GM19328 (cell line): ENCODE measurements at regions not wholly inside any gene's neighbourhood (a gene's known extent, or its start where the extent isn't known, plus 50 kb on each side); places are given as distances from the start of the nearest gene placed in this dataset.
A peak's percentile ranks its signal among the peaks of the same experiment; 100 is the strongest.

Experiments used
- ATAC-seq: cut with Tn5 transposase; IDR thresholded peaks from one replicate; pipeline ENCODE4 v1.9.1; 2021; ENCODE audit warnings: mild to moderate bottlenecking, moderate library complexity; ENCODE audit not compliant: unreplicated experiment

DNA sequence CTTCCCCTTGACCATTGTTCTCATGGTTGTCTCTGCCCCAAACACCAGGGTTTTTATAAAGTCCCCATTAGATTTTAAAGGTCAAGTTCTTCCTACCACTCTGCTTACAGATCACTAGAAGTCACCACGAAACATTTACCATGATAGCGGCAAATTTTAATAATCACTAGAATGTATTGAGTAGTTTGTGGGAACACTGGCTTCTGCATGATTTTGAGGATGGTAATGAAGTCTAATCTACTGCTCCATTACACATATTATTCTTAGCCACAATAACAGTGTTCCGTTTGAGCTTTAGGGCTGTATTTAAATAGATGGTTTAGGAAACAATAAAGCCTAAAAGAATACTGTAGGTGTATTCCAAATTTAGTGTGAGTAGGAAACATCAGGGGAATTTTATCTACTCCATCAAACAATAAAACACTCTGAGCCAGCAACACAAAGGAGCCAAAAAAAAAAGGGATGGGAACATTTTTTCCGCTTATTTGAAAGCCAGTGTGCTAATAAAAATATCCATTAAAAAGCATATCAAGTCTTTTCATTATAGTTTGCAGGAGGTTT lies 49.7 kb downstream of the KLF12 start:
- no peak for ATAC-seq

DNA sequence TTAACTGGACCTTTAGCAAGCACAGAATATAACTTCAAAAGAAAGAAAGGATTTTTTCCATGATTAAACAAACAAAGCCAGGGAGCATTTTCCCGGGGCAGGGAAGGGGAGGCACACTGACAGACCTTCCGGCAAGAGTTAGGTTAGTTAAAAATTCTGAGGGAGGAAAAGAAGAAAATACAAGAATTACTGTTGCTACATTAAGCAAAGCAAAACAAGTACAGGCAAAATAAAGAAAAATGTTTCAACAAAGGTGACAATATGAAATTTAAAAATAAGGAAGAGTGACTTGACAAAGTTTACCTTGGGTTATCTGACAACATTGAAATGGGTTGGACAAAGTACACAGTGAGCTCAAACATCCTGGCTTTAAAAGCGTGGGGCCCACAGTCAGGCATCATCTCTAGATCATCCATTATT lies 51.5 kb downstream of the KLF12 start:
- ATAC-seq = no peak

DNA sequence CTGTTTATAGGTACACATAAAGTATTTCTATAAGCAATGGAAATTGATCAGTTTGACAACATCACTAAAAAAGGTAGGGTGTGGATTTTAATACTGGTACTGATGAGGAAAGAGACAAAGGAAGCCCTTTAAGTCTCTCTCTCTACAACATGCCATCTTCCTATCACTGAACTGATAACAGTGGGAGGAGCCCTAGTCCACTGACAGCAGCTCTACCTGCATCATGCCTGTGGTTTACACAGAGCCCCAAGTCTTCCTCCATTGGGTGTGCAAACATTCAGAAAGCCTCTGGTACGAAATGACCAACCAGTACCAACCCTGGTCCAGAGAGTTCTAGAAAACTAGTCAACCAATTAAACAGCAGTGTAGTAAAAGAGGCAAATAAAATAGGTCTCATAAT lies 53.4 kb downstream of the KLF12 start:
- ATAC-seq = no peak

DNA sequence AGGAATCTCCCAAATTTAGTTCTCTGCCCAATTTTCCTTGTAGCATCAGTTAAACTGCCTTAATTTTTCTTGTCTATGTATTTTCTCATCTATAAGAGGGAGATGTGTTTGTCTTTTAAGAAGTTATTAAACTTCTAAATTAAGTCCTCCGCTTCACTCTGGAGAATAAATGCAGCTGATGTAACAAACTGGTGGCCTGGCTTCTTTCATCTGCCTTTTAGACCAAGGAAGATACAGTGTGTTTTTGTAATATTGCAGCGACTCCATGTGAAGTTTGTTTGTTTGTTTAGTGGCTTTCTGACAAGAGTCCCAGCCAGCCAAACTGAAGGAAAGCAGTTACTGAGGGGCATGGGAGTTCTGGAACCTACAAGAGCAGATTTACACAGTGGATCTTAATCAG lies 56.4 kb downstream of the KLF12 start:
- no peak for ATAC-seq

DNA sequence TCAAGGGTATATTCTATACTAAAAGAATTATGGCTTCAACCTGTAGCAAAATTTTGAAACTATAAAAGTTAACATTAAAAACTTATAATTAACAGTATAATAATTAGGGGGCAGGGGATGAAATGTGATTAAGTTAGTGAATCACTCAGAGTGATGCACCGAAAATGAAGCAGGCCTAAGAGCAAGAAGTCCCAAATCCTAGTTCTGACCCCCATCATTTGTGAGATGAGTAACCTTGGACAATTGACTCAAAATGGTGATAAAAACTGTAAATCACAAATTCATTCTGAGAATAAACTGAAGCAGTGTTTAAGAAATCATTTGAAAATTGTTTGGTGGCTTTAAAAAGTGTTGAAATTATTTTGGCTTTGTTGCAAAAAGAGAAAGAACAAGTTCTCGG lies 56.8 kb downstream of the KLF12 start:
- no peak for ATAC-seq

DNA sequence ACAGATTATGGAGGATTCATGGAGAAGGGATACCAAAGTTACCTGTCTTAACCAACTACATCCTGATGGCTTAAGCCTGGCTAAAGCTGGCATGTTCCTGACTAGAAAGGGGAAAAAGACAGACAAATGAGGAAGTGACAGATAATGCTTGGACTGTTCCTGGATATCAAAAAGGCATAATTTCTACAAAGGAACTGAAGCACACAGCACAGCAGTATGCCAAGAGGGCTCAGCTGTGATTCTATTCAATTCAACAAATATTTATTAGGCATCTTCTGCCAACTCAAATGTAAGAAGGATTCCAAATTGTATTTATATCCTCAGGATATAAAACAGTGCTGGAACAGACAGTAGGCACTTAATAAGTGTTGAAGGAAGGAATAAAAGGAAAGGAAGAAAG lies 59.5 kb downstream of the KLF12 start:
- no peak for ATAC-seq

DNA sequence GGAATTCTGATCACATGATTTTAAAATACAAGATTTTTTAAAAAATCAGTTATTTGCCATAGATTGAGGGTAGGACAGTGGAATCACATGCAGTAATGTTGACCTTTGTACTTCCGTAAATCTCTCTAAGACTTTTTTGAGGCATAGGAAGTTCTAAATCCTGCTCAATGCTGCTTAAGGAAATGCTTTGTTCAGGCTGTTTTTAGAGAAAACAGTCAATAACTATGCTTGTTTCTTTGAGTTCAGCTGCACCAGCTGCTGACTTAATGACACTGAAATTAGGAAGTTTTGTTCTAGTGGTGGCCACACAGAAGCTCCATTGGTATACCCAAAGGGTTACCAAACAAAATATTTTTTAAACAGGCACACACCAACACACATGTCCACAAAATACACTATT lies 60.9 kb downstream of the KLF12 start:
- no peak for ATAC-seq

DNA sequence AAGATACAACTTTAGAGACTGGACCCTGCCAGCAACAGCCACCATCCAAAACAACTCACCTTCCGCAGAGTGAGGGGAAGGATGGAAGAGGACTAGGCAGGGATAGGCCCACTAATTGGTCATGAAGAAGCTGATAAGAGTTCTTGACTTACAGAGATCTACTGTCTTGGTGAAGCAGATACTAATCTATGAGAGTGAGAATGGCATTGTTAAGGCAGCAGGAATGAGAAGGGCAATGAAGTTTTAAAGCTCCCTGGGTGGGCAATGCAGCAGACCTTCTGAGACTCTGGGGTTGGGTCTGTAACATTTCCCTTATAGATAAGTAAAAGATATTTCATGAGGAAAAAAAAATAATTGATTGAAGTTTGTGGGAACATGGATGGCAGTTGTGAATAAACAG lies 63.7 kb downstream of the KLF12 start:
- ATAC-seq = no peak

DNA sequence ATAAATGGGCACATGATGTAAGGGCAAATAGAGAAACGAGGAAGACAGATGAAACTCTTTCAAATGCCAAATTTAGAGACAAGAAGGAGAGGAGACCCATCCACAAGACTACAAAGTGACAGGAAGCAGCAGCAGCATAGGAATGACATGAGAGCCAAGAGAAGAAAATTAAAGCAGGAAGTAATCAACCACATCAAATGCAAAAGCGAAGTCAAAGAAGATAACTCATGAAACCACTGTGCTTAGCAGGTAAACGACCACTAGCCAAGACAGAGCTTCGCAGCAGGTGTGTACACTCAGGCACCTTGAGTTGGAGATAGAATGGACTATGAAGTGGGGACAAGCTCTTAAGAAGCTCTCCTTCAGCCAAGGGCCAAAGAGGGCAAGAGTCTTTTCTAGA lies 64.1 kb downstream of the KLF12 start:
- ATAC-seq = no peak

DNA sequence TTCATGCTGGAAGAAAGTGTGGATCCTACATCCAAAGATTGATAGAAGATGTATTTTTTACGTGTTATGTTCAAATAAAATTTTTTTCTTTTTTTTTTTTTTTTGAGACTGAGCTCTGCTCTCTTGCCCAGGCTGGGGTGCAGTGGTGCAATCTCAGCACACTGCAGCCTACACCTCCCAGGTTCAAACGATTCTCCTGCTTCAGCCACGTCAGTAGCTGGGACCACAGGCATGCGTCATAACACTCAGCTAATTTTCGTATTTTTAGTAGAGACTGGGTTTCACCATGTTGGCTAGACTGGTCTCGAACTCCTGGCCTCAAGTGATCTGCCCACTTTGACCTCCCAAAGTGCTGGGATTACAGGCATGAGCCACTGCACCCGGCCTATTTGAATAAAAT lies 65.7 kb downstream of the KLF12 start:
- no peak for ATAC-seq

DNA sequence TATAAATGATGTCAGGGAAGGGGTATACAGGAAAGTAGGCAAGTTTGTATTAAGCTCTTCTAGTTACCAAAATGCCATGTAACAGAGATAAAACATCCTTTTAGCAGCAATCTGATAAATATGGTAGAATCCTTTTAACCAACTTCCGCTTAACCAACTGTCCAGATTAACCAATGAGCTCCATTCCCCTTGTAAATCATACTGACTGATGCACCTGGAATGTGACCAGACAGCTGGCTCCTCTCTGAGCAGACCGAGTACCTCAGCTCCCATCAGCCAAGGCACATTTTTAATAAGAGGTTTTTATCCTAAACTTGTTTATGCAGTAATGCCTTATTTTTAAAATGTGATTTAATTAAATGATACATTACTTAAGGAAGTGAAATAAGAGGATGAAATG lies 66.4 kb downstream of the KLF12 start:
- no peak for ATAC-seq

DNA sequence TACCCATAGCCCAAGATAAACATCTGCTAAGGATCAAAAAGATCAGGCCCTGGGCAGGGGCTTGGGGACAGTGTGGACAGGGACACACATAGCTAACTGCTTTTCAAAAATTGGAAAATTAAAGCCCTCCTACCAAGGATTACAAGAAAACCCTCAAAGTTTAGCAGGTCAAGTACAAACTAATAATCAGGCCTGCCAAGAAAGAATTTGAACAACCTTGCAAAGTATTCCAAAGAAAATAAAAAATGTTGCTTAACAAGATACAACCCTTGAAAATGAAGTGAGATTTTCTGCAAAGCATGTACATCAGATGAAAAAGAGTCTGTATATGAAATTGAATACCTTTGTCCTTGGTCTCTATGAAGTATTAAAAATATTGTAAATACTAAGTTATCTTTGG lies 67.3 kb downstream of the KLF12 start:
- ATAC-seq = no peak

DNA sequence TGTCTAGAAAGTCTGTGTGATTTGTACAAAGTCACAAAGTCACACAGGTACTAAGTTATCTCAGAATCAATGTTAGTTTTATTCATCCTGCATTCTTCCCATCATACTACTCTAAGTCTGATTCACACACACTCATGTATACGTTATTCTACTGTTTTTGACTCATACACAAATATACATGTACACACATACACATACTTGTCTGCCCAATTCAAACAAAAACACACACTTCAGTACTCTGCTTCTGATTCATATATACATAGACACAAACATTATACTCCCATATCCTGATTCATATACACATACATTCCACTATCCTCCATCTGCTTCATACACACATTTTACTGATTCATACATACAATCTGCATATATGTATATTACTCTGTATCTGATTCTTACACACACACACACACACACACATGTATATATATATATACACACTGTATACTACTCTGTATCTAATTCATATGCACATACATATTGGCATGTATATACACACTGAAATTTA lies 69.3 kb downstream of the KLF12 start:
- no peak for ATAC-seq

DNA sequence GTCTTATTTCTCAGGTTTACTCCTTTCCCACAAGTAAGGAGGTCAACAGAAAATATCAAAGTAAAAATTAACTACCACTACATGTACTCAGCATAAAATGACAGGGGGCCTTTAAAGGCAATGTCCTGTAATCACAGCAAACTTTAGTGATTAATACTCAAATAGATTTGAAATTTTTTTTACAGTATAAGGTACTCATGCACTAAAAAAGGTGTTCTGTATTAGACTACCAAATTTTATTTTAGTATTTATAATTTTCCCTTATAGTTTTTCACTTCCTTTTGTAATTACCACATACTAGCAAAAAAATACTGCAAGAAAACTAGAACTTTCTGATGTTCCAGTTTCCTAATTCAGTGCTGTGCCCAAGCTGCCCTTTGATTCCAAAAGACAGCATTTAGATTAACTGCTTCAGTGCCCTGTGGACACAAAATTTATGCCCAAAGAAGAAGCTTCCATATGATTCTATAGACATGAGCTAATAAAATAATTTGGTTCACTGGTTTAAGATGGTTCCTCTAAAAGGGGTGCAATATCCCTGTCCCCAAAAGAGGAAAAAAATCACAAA lies 70.6 kb downstream of the KLF12 start:
- no peak for ATAC-seq

DNA sequence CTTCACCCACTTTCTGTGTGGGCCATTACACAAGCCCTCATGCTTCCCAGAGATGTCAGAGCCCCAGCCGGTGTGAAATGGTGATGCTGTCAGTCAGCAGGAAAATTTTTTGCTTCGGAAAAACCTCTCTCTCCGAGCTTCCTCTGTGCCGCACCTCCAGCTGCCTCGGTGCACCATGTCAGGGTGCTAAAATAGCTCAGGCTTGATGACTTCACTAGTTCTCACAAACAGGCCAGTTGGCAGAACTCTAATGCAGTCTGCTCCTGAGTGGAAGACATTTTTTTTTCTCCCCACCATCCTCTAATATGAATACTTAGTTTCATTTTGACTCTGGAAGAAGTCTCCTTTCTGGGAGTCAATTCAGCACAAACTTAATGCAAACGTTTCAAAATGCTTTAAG lies 71.3 kb downstream of the KLF12 start:
- ATAC-seq = peak; percentile 63

DNA sequence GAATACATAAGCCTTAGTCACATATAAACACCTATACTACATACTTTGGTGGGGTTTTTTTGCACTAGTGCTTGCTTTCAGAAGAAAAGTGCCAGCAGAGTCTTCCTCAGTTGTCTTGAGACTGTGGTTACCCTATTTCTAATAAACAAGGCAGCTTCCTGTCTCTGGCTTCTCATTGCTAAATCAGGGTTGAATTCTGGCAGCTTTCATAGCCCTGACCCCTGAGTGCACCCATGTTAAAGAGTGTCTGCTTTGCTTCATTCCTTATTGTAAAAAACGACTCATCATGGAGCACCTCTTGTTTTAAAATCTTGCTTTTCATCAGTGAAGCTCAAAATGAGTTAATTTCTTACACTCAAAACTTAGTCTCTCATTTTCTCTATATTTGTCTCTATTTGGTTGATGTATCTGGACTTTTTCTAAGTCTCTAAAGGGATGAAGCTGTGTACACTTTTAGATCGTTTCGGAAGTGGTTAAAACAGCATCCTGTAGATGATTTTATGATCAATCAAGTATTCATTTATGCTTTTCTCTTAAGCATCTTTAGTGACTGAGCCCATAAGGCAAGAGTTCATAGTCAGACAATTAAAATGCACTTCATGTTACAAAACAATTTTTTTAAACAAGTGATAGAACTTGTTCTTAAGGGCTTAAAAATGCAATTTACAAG lies 72.1 kb downstream of the KLF12 start:
- ATAC-seq = peak; percentile 66

DNA sequence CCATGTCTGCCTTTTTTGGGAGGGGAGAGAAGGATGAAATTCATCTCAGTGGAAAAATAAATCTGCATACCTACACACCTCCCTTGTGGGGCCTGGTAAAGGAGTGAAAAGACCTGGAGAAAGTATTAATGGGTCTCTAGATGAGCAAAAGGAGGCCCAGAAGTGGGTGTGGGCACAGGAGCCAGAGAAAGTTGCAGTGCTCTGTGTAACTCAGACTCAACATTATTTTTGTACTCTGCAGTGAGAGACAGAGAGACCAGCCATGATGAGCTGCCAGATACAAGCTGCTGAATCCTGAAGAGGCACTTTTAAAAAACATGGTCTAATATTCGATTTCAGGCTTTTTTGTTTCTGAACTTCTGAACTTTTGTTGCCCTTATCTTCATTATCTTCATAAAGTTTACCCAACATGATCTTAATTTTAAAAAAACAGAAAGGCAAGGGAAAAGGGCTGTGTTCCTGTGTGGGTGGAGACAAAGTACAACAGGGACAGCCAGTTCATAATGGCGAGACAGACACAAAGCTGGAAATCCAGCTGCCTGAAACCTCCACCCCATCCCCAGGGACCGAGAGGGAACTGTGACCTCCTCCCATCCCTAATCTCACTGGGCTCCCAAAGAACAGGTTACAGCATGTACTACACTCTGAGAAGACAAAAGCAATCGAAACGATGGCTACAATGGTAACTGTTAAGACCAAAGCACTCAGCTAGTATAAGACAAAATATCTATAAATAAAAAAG lies 77.2 kb downstream of the KLF12 start:
- no peak for ATAC-seq

DNA sequence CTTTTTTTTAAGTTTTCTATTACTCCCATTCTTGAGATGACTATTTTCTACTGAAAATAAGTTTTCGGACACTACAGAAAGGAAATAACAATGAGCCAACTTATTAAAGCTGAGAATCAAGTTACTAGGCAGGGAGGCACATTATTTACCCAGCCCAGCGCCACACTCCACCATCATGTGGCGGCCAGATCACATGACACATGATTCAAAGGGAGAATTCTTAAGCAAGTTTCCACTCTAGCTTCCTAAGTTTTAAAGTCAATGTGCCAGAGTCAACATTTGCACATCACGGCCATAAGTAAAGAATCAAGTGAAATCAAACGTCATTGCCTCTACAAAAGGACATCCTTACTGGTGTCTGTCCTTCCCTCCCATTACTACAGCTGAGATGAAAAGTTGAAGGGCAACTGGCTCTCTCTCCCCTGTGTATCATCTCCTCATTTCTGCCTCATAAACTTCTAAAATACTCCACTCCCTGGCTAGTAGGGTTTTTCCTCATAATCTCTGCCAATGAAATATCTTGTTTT lies 81.7 kb downstream of the KLF12 start:
- ATAC-seq = no peak

DNA sequence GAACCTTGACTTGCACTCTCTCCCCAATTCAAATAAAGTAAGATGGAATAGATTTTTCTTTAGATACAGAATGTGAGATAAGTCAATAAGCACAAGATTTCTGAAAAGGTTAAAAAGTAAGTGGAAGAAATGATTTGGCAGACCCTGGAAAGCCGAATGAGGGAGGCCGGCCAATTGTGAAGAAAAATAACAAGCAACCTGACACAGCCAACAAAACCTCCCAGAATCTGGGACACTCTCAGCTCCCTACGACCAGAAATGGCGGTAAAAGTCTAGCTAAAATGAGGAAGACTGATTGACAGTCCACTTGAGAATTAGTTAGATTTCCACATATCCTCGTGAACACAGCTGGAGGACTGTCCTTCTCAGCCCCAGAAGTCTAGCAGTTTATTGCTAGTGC lies 85.4 kb downstream of the KLF12 start:
- ATAC-seq = no peak

DNA sequence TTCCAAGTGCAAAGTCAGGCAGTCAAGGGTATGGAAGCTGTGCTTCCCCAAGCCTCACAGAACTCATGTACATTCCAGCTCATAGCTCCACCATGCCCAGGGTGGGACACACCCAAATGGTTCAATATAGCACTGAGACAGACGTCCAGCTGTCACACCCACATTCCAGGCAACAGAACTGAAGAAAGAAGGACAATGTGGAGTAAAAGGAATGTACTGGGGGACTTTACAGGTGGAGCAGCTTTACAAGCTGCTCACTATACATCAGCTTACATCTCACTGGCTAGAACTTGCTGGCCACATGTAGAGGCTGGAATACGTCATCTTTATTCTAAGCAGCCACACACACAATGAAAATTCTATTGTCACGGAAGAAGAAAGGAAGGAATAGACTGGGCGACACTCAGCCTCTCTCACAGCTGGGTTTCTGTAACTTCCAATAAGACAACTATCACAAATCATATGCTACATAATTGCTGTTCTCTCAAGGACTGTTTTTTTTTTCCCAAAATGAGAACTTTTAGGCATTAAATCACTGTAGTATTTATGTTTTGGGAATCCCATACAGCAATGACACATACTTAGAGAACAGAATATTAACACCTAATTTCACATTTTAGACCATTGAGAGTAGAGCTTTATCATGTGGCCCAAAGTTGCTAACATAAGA lies 86.1 kb downstream of the KLF12 start:
- no peak for ATAC-seq

DNA sequence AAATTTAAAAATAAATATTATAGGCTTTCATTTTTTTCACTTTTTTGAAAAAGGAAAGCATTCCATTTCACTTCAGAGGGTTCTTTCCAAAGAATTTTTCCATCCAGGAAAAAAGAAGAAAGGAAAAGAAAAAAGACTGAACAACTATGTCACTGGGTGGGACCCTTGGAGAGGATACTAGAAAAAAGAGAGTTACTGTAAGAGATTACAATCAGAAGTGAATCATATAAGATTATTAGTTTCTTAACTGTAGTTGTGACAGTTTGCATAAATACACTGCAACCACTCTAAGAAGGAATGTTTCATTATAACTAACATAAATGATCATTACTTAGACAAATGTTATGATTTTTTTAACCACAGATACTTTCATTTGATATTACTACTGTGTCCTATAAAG lies 87.8 kb downstream of the KLF12 start:
- no peak for ATAC-seq
